IMR-90 (cell line): ENCODE measurements at regions not wholly inside any gene's neighbourhood (a gene's known extent, or its start where the extent isn't known, plus 50 kb on each side); places are given as distances from the start of the nearest gene placed in this dataset.
"Not testable (repeated sequence)": the region's sequence is repeated elsewhere in the genome, so short reads cannot be mapped to it uniquely, and the experiment has no call there.

ENCODE experiments used
- ATAC-seq: fragments of 200-7000 bp; cut with Tn5 transposase; 2 replicates; pipeline ENCODE4 v1.9.1; 2020; ENCODE audit warnings: low read depth, mild to moderate bottlenecking, moderate library complexity
- BruUV-seq: library from RNA; stranded (reverse); fragments of 400-500 nt; replicated peaks from 2 replicates; lab custom pipeline; 2021; lab: Mats Ljungman, UMichigan
- CTCF ChIA-PET: fragments of 300-600 bp; formaldehyde crosslinking; extraction: SDS; loops from one replicate; lab custom pipeline; 2021; ENCODE audit warnings: antibody characterized with exemption; lab: Yijun Ruan, JAX
- POLR2A ChIA-PET: fragments of 300-600 bp; sonication (Branson Sonifier 250); formaldehyde crosslinking; loops from one replicate; lab custom pipeline; 2022; ENCODE audit warnings: antibody characterized with exemption; ENCODE audit not compliant: unreplicated experiment; lab: Charles Lee
- DNase-seq: peaks from one replicate; pipeline ENCODE4 v3.0.0; 2013
- H2AFZ ChIP-seq: replicated peaks from 2 replicates; pipeline ENCODE3; 2013; ENCODE audit warnings: low read length, mild to moderate bottlenecking; ENCODE audit not compliant: poor library complexity
- H2AK5ac ChIP-seq: 2 replicates; pipeline ENCODE4 v1.6.1; 2013; ENCODE audit warnings: low read depth, low read length, inconsistent platforms
- H2AK9ac ChIP-seq: replicated peaks from 2 replicates; pipeline ENCODE3; 2013; ENCODE audit warnings: mild to moderate bottlenecking, low read depth, low read length, moderate library complexity; ENCODE audit not compliant: poor library complexity
- H2BK120ac ChIP-seq: 2 replicates; pipeline ENCODE4 v1.6.1; 2013; ENCODE audit warnings: low read depth, low read length, inconsistent platforms
- H2BK15ac ChIP-seq: 3 replicates; pipeline ENCODE4 v1.6.1; 2013; ENCODE audit warnings: low read depth, low read length, inconsistent platforms
- H2BK20ac ChIP-seq: 2 replicates; pipeline ENCODE4 v1.6.1; 2013; ENCODE audit warnings: low read depth, mild to moderate bottlenecking, inconsistent platforms, low read length, moderate library complexity
- H2BK5ac ChIP-seq: 2 replicates; pipeline ENCODE4 v1.6.1; 2013; ENCODE audit warnings: mild to moderate bottlenecking, low read depth, low read length, inconsistent platforms; ENCODE audit not compliant: poor library complexity, severe bottlenecking
- H3K14ac ChIP-seq: replicated peaks from 2 replicates; pipeline ENCODE4 v1.6.1; 2013; ENCODE audit warnings: low read depth, low read length, inconsistent platforms
- H3K18ac ChIP-seq: 2 replicates; pipeline ENCODE4 v1.6.1; 2013; ENCODE audit warnings: low read depth, low read length, control low read depth
- H3K23ac ChIP-seq: 2 replicates; pipeline ENCODE4 v1.6.1; 2013; ENCODE audit warnings: low read depth, low read length, inconsistent platforms
- H3K27ac ChIP-seq: 2 replicates; pipeline ENCODE4 v1.5.1; 2013; ENCODE audit warnings: mild to moderate bottlenecking, control low read depth, low read length; ENCODE audit not compliant: insufficient read depth
- H3K27me3 ChIP-seq: 2 replicates; pipeline ENCODE4 v1.6.1; 2013; ENCODE audit warnings: low read length; ENCODE audit not compliant: control insufficient read depth, insufficient read depth
- H3K36me3 ChIP-seq: 2 replicates; pipeline ENCODE4 v1.6.1; 2013; ENCODE audit warnings: low read length, mixed read lengths; ENCODE audit not compliant: control insufficient read depth, insufficient read depth
- H3K4ac ChIP-seq: 2 replicates; pipeline ENCODE4 v1.6.1; 2013; ENCODE audit warnings: low read depth, low read length, inconsistent platforms
- H3K4me1 ChIP-seq: 2 replicates; pipeline ENCODE4 v1.6.1; 2013; ENCODE audit warnings: low read length, mixed read lengths; ENCODE audit not compliant: control insufficient read depth, insufficient read depth
- H3K4me2 ChIP-seq: 2 replicates; pipeline ENCODE4 v1.6.1; 2013; ENCODE audit warnings: low read depth, mild to moderate bottlenecking, control low read depth, low read length, moderate library complexity
- H3K4me3 ChIP-seq: 2 replicates; pipeline ENCODE4 v1.5.1; 2013; ENCODE audit warnings: low read depth, mild to moderate bottlenecking, control low read depth, low read length, moderate library complexity; ENCODE audit not compliant: insufficient read depth
- H3K56ac ChIP-seq: 2 replicates; pipeline ENCODE4 v1.6.1; 2013; ENCODE audit warnings: low read length, inconsistent platforms; ENCODE audit not compliant: insufficient read depth; ENCODE audit errors: extremely low read depth
- H3K79me1 ChIP-seq, 2 experiments: 2 replicates each; pipeline ENCODE4 v1.6.1; 2013; ENCODE audit warnings: low read length in 2 of 2, inconsistent platforms in 1 of 2, low read depth in 1 of 2
- H3K9ac ChIP-seq: 2 replicates; pipeline ENCODE4 v1.6.1; 2013; ENCODE audit warnings: low read depth, low read length, control low read depth
- H3K9me1 ChIP-seq: 2 replicates; pipeline ENCODE4 v1.6.1; 2013; ENCODE audit warnings: low read length, inconsistent platforms; ENCODE audit not compliant: insufficient read depth
- H3K9me3 ChIP-seq: 2 replicates; pipeline ENCODE4 v1.6.1; 2013; ENCODE audit warnings: low read length; ENCODE audit not compliant: control insufficient read depth, insufficient read depth
- H4K20me1 ChIP-seq: 2 replicates; pipeline ENCODE4 v1.6.1; 2013; ENCODE audit warnings: low read length, inconsistent platforms; ENCODE audit not compliant: insufficient read depth
- H4K5ac ChIP-seq: 2 replicates; pipeline ENCODE4 v1.6.1; 2013; ENCODE audit warnings: mild to moderate bottlenecking, low read depth, low read length, control low read depth
- H4K8ac ChIP-seq, 2 experiments: 2 replicates each; pipeline ENCODE4 v1.6.1; 2013; ENCODE audit warnings: low read depth in 2 of 2, low read length in 2 of 2, control low read depth in 1 of 2, inconsistent platforms in 1 of 2
- H4K91ac ChIP-seq: 2 replicates; pipeline ENCODE4 v1.6.1; 2013; ENCODE audit warnings: low read depth, low read length, inconsistent platforms; ENCODE audit not compliant: insufficient read depth
- WGBS, 2 experiments: methylation state at CpG; one replicate each; pipeline versions ENCODE4 v1.1.5 to v1.1.7; 2013; ENCODE audit warnings: missing lambda C conversion rate in 2 of 2; ENCODE audit not compliant: insufficient read length in 1 of 2; ENCODE audit errors: extremely low coverage in 2 of 2; 5-methylcytosine and 5-hydroxymethylcytosine counted together
- dilution Hi-C: fragments of 300-500 bp; cut with HindIII; formaldehyde crosslinking; loops from one replicate; pipeline ENCODE4 v1.14.3; 2018; ENCODE audit warnings: low sequenced_read_pairs; ENCODE audit not compliant: unreplicated experiment
- in situ Hi-C: fragments of 300-500 bp; cut with MboI; formaldehyde crosslinking; loops from 3 replicates; pipeline ENCODE4 v1.14.3; 2019; ENCODE audit warnings: low sequenced_read_pairs, inconsistent platforms, mixed read lengths
- intact Hi-C: fragments of 100-400 bp; cut with micrococcal nuclease; formaldehyde crosslinking; loops from 2 replicates; pipeline ENCODE4 v1.10.0; 2022

- H3K4me2 ChIP-seq, H4K20me1 ChIP-seq, H2AK9ac ChIP-seq, H4K8ac ChIP-seq, H2BK20ac ChIP-seq, H3K9me1 ChIP-seq, H2BK120ac ChIP-seq, H3K23ac ChIP-seq, H2AFZ ChIP-seq, H4K5ac ChIP-seq, H3K4me3 ChIP-seq, H2BK5ac ChIP-seq, intact Hi-C loops, H2AK5ac ChIP-seq, BruUV-seq, H3K27ac ChIP-seq, H3K27me3 ChIP-seq, H3K56ac ChIP-seq, H3K4me1 ChIP-seq, dilution Hi-C loops, H3K9ac ChIP-seq, CTCF ChIA-PET, H2BK15ac ChIP-seq, ATAC-seq, H3K9me3 ChIP-seq, H3K36me3 ChIP-seq, DNase-seq, H3K14ac ChIP-seq, H3K4ac ChIP-seq, in situ Hi-C loops, H3K79me1 ChIP-seq, H3K18ac ChIP-seq, POLR2A ChIA-PET, H4K91ac ChIP-seq: not testable (repeated sequence)
- 93% methylated on average over 5 of the region's 17 CpGs; no CpG with 5 or more reads in 1 of the 2 experiments for WGBS, 2 experiments
Observed at GRCh38 chr9:66263621-66264020, 526.7 kb downstream of the FOXD4L4 start.

- CTCF ChIA-PET, H2AK9ac ChIP-seq, H4K20me1 ChIP-seq, intact Hi-C loops, H3K4me3 ChIP-seq, ATAC-seq, H2BK120ac ChIP-seq, H4K8ac ChIP-seq, H3K79me1 ChIP-seq, H3K56ac ChIP-seq, H3K18ac ChIP-seq, H2AFZ ChIP-seq, in situ Hi-C loops, H3K27ac ChIP-seq, BruUV-seq, H2BK15ac ChIP-seq, H3K9me3 ChIP-seq, H2BK5ac ChIP-seq, H3K4ac ChIP-seq, H3K9ac ChIP-seq, H3K4me1 ChIP-seq, POLR2A ChIA-PET, H2BK20ac ChIP-seq, H3K14ac ChIP-seq, H3K27me3 ChIP-seq, H3K9me1 ChIP-seq, H4K5ac ChIP-seq, H2AK5ac ChIP-seq, H3K23ac ChIP-seq, dilution Hi-C loops, H4K91ac ChIP-seq, DNase-seq, H3K36me3 ChIP-seq, H3K4me2 ChIP-seq: not testable (repeated sequence)
- no CpG with 5 or more reads among the region's 24 CpGs for WGBS, 2 experiments
Observed at GRCh38 chr9:66264786-66265185, 527.8 kb downstream of the FOXD4L4 start.
